Osteoblast (primary cell): ENCODE measurements at regions not wholly inside any gene's neighbourhood (a gene's known extent, or its start where the extent isn't known, plus 50 kb on each side); places are given as distances from the start of the nearest gene placed in this dataset.
A peak's percentile ranks its signal among the peaks of the same experiment; 100 is the strongest.

Source experiments
- DNase-seq: peaks from one replicate; pipeline ENCODE4 v3.0.0; 2011; ENCODE audit warnings: low spot score, mixed read lengths; ENCODE audit not compliant: insufficient read length; ENCODE audit errors: missing footprints
- H2AFZ ChIP-seq: 2 replicates; pipeline ENCODE4 v1.6.0; 2011; ENCODE audit warnings: mild to moderate bottlenecking, low read length
- H3K27ac ChIP-seq: 2 replicates; pipeline ENCODE4 v1.5.1; 2011; ENCODE audit warnings: mild to moderate bottlenecking, low read depth, low read length, moderate library complexity
- H3K27me3 ChIP-seq: 2 replicates; pipeline ENCODE4 v1.6.0; 2012; ENCODE audit warnings: mild to moderate bottlenecking, control low read depth, inconsistent platforms, low read length, moderate library complexity; ENCODE audit not compliant: insufficient read depth
- H3K36me3 ChIP-seq: 2 replicates; pipeline ENCODE4 v1.5.1; 2011; ENCODE audit warnings: mild to moderate bottlenecking, low read length, control low read depth, moderate library complexity; ENCODE audit not compliant: insufficient read depth
- H3K4me1 ChIP-seq: 2 replicates; pipeline ENCODE4 v1.5.1; 2011; ENCODE audit warnings: mild to moderate bottlenecking, low read length, control low read depth, moderate library complexity; ENCODE audit not compliant: insufficient read depth
- H3K4me2 ChIP-seq: 2 replicates; pipeline ENCODE4 v1.6.0; 2011; ENCODE audit warnings: mild to moderate bottlenecking, low read length; ENCODE audit not compliant: insufficient read depth
- H3K4me3 ChIP-seq: fragments of 200-600 bp; sonication (generic); 3 replicates; pipeline ENCODE4 v1.5.1; 2012; ENCODE audit warnings: mild to moderate bottlenecking, low read length, inconsistent platforms; ENCODE audit not compliant: insufficient read depth
- H3K79me2 ChIP-seq: 2 replicates; pipeline ENCODE4 v1.6.0; 2012; ENCODE audit warnings: mild to moderate bottlenecking, low read length, control low read depth, inconsistent platforms; ENCODE audit not compliant: insufficient read depth
- H3K9me3 ChIP-seq: 2 replicates; pipeline ENCODE4 v1.5.1; 2011; ENCODE audit warnings: low read depth, low read length, control low read depth
- H4K20me1 ChIP-seq: 2 replicates; pipeline ENCODE4 v1.6.0; 2012; ENCODE audit warnings: mild to moderate bottlenecking, low read length, control low read depth; ENCODE audit not compliant: insufficient read depth
- TF ChIP-seq, protein P1 (sequence below): IDR thresholded peaks from 2 replicates; pipeline ENCODE4 v1.5.1; 2011; ENCODE audit warnings: mild to moderate bottlenecking, low read depth, low read length, moderate library complexity; ENCODE audit errors: extremely low read depth

DNA sequence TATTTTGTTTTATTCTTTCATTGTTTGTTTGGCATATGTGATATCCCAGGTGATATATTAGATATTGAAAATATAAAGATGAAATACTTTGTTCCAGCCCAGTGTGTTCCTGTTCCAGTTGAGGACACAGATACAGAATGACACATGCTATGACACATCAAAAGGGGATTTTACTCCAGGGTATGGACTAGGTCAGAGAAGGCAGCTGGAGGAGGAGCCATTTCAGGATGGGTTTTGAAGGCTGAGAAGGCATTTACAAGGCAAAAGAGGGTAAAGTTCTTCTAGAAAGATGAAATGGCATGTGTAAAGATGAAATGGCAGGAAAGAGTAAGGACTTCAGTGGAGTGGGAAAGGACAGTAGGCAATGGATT, 163.8 kb downstream of the ZIC1 start:
- H3K79me2 ChIP-seq: no peaks in the 10 kb centered on the region
- H4K20me1 ChIP-seq: no peaks in the 10 kb centered on the region
- H3K27me3 ChIP-seq: no peaks in the 10 kb centered on the region
- H2AFZ ChIP-seq: no peak overlapping the region
- H3K9me3 ChIP-seq: no peaks in the 10 kb centered on the region
- no peak for DNase-seq
- no peak overlapping the region for H3K27ac ChIP-seq
- no peak overlapping the region for H3K4me2 ChIP-seq
- H3K36me3 ChIP-seq: no peaks in the 10 kb centered on the region
- H3K4me3 ChIP-seq: no peak overlapping the region
- TF ChIP-seq, protein P1, sequence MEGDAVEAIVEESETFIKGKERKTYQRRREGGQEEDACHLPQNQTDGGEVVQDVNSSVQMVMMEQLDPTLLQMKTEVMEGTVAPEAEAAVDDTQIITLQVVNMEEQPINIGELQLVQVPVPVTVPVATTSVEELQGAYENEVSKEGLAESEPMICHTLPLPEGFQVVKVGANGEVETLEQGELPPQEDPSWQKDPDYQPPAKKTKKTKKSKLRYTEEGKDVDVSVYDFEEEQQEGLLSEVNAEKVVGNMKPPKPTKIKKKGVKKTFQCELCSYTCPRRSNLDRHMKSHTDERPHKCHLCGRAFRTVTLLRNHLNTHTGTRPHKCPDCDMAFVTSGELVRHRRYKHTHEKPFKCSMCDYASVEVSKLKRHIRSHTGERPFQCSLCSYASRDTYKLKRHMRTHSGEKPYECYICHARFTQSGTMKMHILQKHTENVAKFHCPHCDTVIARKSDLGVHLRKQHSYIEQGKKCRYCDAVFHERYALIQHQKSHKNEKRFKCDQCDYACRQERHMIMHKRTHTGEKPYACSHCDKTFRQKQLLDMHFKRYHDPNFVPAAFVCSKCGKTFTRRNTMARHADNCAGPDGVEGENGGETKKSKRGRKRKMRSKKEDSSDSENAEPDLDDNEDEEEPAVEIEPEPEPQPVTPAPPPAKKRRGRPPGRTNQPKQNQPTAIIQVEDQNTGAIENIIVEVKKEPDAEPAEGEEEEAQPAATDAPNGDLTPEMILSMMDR: no peak
- H3K4me1 ChIP-seq: no peaks in the 10 kb centered on the region

DNA sequence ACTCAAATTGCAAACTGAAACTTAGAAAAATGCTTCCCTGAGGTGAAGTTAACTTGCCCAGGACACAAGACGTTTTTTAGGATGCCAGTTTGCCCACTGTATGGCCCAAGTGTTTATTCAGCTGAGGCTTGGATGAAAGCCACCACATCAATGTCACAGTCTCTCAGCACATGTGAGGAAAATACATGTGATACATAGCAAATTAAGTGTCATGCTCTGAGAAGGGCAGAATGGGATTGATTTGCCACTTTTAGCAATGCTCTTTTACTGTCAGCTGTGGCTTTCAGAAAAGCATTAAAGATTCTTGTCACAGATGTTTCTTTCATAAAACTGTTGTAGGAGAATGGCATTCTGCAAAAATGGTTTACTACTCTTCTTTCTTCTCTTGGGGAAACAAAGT, 165.5 kb downstream of the ZIC1 start:
- Histone ChIP-seq H3K27ac (no peak overlapping the region), H3K27me3 (no peaks in the 10 kb centered on the region), H3K79me2 (no peaks in the 10 kb centered on the region), H2AFZ (no peak overlapping the region), H3K9me3 (no peaks in the 10 kb centered on the region), H3K4me1 (no peaks in the 10 kb centered on the region), H4K20me1 (no peaks in the 10 kb centered on the region), H3K36me3 (no peaks in the 10 kb centered on the region), H3K4me2 (peak overlapping the region; percentile 27), H3K4me3 (no peak overlapping the region)
- DNase-seq: no peak
- TF ChIP-seq, protein P1: no peak

DNA sequence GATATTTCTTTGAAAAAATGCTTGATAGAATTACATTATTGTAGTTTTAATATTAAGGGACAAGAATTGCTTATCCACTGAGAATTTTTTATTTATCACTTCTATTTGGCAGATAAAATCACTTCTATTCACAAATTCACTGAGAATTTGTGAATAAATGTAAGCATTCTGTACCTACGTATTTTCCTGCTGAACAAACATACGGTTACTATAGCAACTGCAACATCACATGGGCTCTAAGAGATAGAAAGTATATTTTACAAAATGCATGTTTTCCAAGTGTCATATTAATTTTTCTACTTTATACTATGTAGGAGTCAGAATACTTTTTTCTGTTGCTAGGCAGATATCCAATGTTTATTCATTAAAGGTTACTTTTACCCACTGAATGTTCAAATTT, 166.2 kb downstream of the ZIC1 start:
- Histone ChIP-seq H3K9me3 (no peaks in the 10 kb centered on the region), H3K79me2 (no peaks in the 10 kb centered on the region), H3K4me1 (no peaks in the 10 kb centered on the region), H2AFZ (no peak overlapping the region), H3K4me3 (no peak overlapping the region), H3K27ac (no peak overlapping the region), H4K20me1 (no peaks in the 10 kb centered on the region), H3K27me3 (no peaks in the 10 kb centered on the region), H3K36me3 (no peaks in the 10 kb centered on the region), H3K4me2 (no peak overlapping the region)
- no peak for DNase-seq
- TF ChIP-seq, protein P1: no peak

DNA sequence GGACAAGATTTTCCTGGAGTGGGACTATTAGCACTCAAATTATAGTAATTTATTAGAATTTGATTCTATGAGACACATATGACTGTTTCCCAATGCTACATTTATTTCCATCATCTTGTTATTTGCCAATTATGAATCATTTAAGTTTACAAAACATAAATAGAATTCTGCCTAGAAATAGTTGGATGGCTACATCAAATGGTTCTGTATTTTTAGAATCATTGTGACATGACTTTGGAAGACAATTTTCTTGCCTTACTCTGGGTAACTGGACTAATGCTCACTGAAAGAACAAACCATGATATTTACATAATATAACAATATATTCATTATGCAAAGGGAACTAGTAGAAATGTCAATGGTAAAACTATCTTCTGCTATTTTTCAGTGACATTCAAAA, 173.5 kb downstream of the ZIC1 start:
- no peak overlapping the region for H3K27ac ChIP-seq
- H3K36me3 ChIP-seq: no peaks in the 10 kb centered on the region
- no peak for DNase-seq
- TF ChIP-seq, protein P1: no peak
- H3K4me1 ChIP-seq: no peaks in the 10 kb centered on the region
- H3K27me3 ChIP-seq: no peaks in the 10 kb centered on the region
- H2AFZ ChIP-seq: no peak overlapping the region
- H4K20me1 ChIP-seq: no peaks in the 10 kb centered on the region
- H3K9me3 ChIP-seq: no peaks in the 10 kb centered on the region
- no peak overlapping the region for H3K4me3 ChIP-seq
- no peaks in the 10 kb centered on the region for H3K79me2 ChIP-seq
- no peak overlapping the region for H3K4me2 ChIP-seq
